NCI-H510A treated with DMSO at 0.1 percent for 48 hours (cell line): ENCODE measurements at regions not wholly inside any gene's neighbourhood (a gene's known extent, or its start where the extent isn't known, plus 50 kb on each side); places are given as distances from the start of the nearest gene placed in this dataset.

ENCODE experiments used
- DNase-seq: peaks from one replicate; lab custom pipeline; 2025; lab: John Stamatoyannopoulos, UW

- no peak for DNase-seq
These were observed 549.1 kb downstream of the RERGL start for GRCh38 chr12:17540921-17541320.

DNA sequence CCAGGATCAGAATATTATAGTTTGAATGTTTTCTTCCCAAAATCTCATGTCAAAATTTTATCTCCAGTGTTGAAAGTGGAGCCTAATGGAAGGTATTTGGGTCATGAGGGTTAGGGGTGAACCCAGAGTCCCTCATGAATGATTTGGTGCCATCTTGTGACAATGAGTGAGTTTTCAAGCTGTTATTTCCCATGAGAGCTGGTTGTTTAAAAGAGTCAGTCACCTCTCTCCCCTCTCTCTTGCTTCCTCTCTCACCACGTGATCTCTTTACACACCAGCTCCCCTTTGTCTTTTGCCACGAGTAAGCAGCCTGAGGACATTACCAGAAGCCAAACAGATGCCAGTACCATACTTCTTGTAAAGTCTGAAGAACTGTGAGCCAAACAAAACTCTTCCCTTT is 561.6 kb downstream of the RERGL start:
- DNase-seq: no peak

DNA sequence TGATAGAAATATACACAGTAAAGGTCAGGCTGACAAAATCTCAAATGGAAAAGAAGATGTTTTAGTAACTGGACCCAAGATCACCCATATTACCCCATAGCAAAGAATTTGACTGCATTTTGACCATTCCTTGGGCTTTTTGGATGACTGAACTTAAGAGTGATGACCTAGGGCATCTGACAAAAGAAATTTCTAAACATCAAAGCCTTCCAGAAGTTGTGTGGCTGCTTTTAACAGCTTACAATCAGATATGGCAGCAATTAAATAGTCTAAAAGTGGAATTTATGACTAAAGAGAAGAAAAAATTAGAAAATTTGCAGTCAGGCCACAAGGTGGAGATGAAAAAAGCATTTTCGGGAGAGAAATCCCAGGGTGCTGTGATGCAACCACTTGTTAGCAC is 563.0 kb downstream of the RERGL start:
- no peak for DNase-seq

DNA sequence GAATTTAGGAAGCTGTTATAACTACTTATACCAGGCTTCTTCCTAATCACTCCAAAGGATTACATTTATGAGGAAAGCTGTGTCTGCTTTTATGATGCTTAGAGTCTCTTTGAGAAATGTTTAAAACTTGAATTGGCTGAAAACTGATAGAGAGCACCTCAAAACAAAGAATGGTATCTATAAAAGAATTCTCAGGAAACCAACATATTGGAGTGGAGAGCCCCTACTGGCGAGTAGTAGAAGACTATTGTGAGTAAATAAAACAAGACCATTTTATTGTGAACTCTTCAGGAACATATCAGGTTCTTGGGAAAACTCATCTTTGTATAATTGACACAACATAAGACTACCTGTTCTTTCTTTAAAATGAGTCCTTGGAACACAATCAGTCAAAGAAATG is 578.6 kb downstream of the RERGL start:
- no peak for DNase-seq

DNA sequence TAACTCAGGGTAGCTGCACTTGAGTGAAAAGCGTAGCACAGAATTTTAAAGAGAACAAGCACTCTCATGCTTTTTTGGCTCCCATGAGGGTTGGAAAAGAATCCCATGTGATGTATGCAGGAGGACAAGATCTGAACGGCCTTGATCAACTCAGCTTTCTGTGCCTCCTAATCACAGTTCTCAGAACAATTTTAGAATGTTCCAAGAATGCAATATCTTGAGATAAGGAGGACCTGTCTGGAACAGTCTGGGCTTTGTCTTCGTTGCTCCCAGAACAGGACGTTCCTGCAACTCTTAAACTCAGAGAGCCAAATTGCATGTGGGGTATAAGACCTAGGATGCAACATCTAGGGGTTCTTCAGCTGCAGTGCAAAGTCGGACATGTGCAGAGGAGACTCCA is 582.7 kb downstream of the RERGL start:
- no peak for DNase-seq

GRCh38 chr12:17503742-17504141 is 586.3 kb downstream of the RERGL start:
- DNase-seq: no peak

GRCh38 chr12:17489452-17489851 is 600.5 kb downstream of the RERGL start:
- DNase-seq: no peak

GRCh38 chr12:17478908-17479673 is 610.9 kb downstream of the RERGL start:
- DNase-seq: no peak

DNA sequence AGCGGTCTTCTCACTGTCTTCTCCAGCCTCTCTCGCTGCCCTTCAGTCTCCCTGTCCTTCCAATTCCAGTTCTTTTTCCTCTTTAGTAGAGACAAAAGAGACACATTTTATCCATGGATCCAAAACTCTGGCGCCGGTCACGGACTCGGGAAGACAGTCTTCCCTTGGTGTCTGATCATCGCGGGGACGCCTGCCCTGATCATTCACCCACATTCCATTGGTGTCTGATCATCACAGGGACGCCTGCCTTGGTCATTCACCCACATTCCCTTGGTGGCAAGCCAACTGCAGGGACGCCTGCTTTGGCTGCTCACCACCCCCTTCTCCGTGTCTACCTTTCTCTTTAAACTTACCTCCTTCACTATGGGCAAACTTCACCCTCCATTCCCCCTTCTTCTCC is 619.5 kb downstream of the RERGL start:
- DNase-seq: no peak

- no peak for DNase-seq
These were observed 630.8 kb downstream of the RERGL start for GRCh38 chr12:17459214-17459613.

- DNase-seq: no peak
These were observed 633.5 kb downstream of the RERGL start for GRCh38 chr12:17456486-17456885.

- no peak for DNase-seq
These were observed 651.9 kb downstream of the RERGL start for GRCh38 chr12:17438141-17438540.

GRCh38 chr12:17416748-17417147 is 673.2 kb downstream of the RERGL start:
- no peak for DNase-seq

DNA sequence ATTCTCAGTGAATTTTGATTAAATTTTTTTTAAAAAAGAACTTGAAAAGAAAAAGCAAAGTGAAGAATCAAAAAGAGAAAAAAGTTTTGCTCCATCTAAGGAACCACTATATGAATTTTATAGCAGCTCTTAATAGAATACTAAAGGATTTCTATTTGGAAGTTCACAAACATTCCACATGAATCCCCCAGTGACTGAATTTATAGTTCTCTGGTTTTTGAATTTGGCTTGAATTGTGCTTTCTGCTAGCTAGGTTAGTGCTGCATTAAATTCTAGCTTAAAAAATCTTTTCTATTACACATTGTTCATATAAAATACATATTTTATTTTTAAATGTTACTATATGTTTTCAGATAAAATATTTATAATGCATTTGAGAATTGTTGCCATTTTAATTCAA is 675.4 kb downstream of the RERGL start:
- no peak for DNase-seq

GRCh38 chr12:17411662-17412061 is 678.3 kb downstream of the RERGL start:
- DNase-seq: no peak

GRCh38 chr12:17388679-17389078 is 701.3 kb downstream of the RERGL start:
- DNase-seq: no peak

GRCh38 chr12:17383321-17383720 is 706.7 kb downstream of the RERGL start:
- no peak for DNase-seq

- no peak for DNase-seq
These were observed 708.8 kb downstream of the RERGL start for GRCh38 chr12:17381211-17381610.

DNA sequence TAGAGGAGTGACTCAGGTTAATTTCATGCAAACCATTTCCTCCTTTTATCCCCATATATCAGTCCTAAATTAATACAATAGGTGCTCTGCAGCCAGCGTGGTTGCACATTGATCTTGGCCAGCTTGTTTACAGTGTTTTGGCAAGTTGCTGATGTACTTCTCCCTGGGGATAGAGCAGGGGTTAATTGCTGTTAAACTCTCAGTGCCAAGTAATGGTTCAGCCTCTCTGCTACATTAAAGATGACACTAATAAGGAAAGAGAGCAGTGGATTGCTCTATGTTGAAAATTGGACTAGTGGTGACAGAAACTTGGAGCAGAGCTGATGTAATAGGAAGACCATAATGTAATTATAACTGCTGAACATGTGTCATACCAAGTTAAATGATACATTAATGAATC is 717.5 kb downstream of the RERGL start:
- DNase-seq: no peak

DNA sequence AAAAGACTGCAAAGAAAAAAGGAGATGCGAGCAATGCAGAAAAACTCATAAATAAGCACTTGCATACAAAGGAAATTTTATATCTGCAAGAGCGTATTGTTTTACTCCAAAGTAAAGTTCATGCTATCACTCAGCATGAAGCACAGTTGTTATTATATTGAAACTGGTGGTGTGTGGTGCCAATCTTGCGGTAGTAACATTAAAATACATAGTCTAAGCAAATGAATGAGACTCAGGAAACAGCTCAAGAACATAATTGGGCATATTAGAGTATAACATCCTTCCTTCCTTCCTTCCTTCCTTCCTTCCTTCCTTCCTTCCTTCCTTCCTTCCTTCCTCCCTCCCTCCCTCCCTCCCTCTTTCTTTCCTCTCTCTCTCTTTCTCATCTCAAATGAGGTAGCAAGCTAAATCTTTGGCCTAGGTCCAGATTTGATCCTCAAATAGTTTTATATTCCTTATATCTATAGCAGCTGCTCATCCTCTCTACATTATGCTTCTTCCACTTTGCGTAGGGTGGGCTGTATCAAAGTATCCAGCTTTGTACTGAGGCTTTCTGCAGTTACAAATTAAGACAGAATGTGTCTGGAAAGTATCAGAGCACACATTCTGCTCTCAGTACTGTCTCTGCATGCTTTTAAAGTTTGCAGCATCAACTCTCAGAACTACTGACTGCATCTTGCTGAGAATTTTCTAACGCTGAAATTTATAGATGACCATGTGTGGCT is 718.3 kb downstream of the RERGL start:
- no peak for DNase-seq

DNA sequence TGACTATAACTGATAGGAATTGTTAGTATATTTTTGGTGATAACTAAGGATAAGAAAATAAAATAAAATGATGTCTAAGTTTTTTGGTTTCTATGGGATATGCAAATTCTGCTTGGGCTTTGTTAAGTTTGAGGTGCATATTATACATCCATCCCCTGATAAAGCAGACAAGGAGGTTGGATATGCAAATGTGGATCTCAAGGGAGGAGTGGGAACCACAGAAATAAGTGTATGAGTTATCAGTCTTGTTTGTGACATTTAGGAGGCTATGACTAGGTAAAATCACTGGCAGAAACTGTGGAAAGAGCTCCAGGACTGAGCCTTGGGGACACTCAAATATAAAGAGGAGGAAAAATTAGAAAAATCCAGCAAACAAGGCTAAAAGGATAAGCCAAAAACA is 719.4 kb downstream of the RERGL start:
- no peak for DNase-seq

GRCh38 chr12:17369556-17369955 is 720.4 kb downstream of the RERGL start:
- DNase-seq: no peak

DNA sequence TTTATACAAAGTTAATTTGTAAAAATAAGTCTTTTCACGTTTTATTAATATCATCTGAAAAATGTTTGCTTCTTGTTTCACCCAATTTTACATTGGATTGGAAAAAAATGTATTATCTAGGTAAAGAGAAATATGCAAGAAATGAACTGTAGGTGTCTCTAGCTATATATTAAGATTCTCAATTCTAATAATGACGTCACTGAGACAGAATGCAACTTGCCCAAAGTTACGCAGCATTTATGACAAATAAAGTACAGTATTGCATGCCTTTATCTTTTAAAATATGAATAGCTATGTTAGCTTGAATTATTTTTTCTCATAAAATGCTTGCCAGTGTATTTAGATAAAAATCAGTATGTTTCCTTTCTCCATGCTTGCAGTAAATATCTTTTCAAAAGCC is 728.8 kb downstream of the RERGL start:
- no peak for DNase-seq

DNA sequence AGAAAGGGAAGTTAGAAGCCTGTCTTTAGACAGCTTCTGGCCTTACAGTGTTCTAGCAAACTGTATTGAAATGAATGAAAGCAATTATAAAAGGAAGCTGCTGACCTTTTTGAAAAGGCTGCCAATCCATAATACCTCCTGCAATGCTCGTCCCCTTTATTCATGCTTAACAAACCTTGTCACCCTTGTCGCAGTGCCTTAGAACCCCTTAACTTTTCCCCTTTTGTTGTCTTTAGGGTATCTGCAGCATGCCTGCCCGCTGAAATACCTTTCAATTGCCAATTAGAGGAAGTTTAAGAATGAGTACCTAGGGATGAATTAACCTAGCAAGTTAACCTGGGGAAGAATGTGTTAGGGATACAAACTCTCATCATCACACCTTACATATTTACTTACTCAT is 731.2 kb downstream of the RERGL start:
- no peak for DNase-seq
